IMR-90 (cell line): ENCODE measurements at regions not wholly inside any gene's neighbourhood (a gene's known extent, or its start where the extent isn't known, plus 50 kb on each side); places are given as distances from the start of the nearest gene placed in this dataset.

Experiments
- BHLHE40 ChIP-seq: fragments of 150-350 bp; IDR thresholded peaks from 2 replicates; pipeline ENCODE4 v1.6.1; 2016; ENCODE audit warnings: mild to moderate bottlenecking, low read depth, low read length
- CEBPB ChIP-seq: IDR thresholded peaks from 2 replicates; pipeline ENCODE4 v1.6.1; 2012; ENCODE audit warnings: low read depth, low read length, improper control_type of control experiment
- FOS ChIP-seq: fragments of 150-350 bp; IDR thresholded peaks from 2 replicates; pipeline ENCODE4 v1.6.1; 2016; ENCODE audit warnings: low read depth, low read length
- MAFK ChIP-seq: IDR thresholded peaks from 2 replicates; pipeline ENCODE4 v1.6.1; 2012; ENCODE audit warnings: low read depth, low read length, improper control_type of control experiment
- MAZ ChIP-seq: IDR thresholded peaks from 2 replicates; pipeline ENCODE4 v1.6.1; 2012; ENCODE audit warnings: low read depth, mild to moderate bottlenecking, low read length, improper control_type of control experiment, moderate library complexity, borderline replicate concordance
- MXI1 ChIP-seq: IDR thresholded peaks from 2 replicates; pipeline ENCODE4 v1.6.1; 2012; ENCODE audit warnings: low read depth, mild to moderate bottlenecking, low read length, moderate library complexity, borderline replicate concordance
- POLR2A ChIP-seq: IDR thresholded peaks from 2 replicates; pipeline ENCODE4 v1.6.1; 2012; ENCODE audit warnings: mild to moderate bottlenecking, low read depth, low read length
- RAD21 ChIP-seq: IDR thresholded peaks from 2 replicates; pipeline ENCODE4 v1.6.1; 2012; ENCODE audit warnings: low read length, improper control_type of control experiment
- RCOR1 ChIP-seq: IDR thresholded peaks from 2 replicates; pipeline ENCODE4 v1.6.1; 2012; ENCODE audit warnings: mild to moderate bottlenecking, low read length, improper control_type of control experiment; ENCODE audit not compliant: insufficient replicate concordance
- RFX5 ChIP-seq: IDR thresholded peaks from 2 replicates; pipeline ENCODE4 v1.8.0; 2012; ENCODE audit warnings: low read depth, mild to moderate bottlenecking, low read length, moderate library complexity
- SMC3 ChIP-seq: fragments of 150-350 bp; IDR thresholded peaks from 2 replicates; pipeline ENCODE4 v1.6.1; 2016; ENCODE audit warnings: low read depth, mild to moderate bottlenecking, antibody characterized with exemption, low read length, moderate library complexity
- TF ChIP-seq, protein P1 (sequence below): fragments of 150-350 bp; IDR thresholded peaks from 2 replicates; pipeline ENCODE4 v1.6.1; 2016; ENCODE audit warnings: low read depth, mild to moderate bottlenecking, low read length, moderate library complexity, borderline replicate concordance
- TF ChIP-seq, protein P2 (sequence below): conservative IDR thresholded peaks from 2 replicates; pipeline ENCODE4 v1.5.1; 2012; ENCODE audit warnings: mild to moderate bottlenecking, low read depth, low read length, improper control_type of control experiment
- TF ChIP-seq, protein P3 (sequence below): fragments of 150-350 bp; IDR thresholded peaks from 2 replicates; pipeline ENCODE4 v1.6.1; 2017; ENCODE audit warnings: mild to moderate bottlenecking, antibody characterized with exemption, low read length, low read depth

DNA sequence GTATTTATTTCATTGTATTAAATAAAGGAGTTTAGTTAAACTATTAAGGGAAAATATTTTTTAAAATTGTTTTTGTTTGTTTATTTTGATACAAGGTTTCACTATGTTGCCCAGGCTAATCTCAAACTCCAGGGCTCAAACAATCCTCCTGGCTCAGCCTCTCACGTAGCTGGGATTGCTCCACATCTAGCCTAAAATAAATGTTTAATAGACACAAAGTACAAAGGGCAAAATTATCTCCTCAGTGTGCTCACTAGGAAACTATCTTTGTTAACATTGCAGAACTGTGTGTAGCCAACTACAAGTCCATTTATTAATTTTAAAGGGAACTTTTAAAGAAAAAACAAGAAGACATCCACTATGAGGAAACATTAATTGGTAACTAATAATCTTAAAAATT lies 207.2 kb upstream of the PCDH17 start:
- TF ChIP-seq RFX5 (no peak), POLR2A (no peak), RAD21 (no peak), RCOR1 (no peak), MXI1 (no peak), SMC3 (no peak), CEBPB (no peak), BHLHE40 (no peak), MAZ (no peak), MAFK (no peak), FOS (no peak)
- TF ChIP-seq, protein P1, sequence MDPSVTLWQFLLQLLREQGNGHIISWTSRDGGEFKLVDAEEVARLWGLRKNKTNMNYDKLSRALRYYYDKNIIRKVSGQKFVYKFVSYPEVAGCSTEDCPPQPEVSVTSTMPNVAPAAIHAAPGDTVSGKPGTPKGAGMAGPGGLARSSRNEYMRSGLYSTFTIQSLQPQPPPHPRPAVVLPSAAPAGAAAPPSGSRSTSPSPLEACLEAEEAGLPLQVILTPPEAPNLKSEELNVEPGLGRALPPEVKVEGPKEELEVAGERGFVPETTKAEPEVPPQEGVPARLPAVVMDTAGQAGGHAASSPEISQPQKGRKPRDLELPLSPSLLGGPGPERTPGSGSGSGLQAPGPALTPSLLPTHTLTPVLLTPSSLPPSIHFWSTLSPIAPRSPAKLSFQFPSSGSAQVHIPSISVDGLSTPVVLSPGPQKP: no peak
- TF ChIP-seq, protein P2, sequence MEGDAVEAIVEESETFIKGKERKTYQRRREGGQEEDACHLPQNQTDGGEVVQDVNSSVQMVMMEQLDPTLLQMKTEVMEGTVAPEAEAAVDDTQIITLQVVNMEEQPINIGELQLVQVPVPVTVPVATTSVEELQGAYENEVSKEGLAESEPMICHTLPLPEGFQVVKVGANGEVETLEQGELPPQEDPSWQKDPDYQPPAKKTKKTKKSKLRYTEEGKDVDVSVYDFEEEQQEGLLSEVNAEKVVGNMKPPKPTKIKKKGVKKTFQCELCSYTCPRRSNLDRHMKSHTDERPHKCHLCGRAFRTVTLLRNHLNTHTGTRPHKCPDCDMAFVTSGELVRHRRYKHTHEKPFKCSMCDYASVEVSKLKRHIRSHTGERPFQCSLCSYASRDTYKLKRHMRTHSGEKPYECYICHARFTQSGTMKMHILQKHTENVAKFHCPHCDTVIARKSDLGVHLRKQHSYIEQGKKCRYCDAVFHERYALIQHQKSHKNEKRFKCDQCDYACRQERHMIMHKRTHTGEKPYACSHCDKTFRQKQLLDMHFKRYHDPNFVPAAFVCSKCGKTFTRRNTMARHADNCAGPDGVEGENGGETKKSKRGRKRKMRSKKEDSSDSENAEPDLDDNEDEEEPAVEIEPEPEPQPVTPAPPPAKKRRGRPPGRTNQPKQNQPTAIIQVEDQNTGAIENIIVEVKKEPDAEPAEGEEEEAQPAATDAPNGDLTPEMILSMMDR: no peak
- TF ChIP-seq, protein P3, sequence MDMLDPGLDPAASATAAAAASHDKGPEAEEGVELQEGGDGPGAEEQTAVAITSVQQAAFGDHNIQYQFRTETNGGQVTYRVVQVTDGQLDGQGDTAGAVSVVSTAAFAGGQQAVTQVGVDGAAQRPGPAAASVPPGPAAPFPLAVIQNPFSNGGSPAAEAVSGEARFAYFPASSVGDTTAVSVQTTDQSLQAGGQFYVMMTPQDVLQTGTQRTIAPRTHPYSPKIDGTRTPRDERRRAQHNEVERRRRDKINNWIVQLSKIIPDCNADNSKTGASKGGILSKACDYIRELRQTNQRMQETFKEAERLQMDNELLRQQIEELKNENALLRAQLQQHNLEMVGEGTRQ: no peak
